Stimulated activated CD4-positive, alpha-beta T cell treated with anti-CD3 and anti-CD28 coated beads, Interleukin-4, amount 100 ng/mL, for 4 hours (primary cell): ENCODE measurements at regions not wholly inside any gene's neighbourhood (a gene's known extent, or its start where the extent isn't known, plus 50 kb on each side); places are given as distances from the start of the nearest gene placed in this dataset.

Experiments
- DNase-seq, 2 experiments: peaks; one replicate each; pipeline ENCODE4 v3.0.0-alpha.2; 2020

DNA sequence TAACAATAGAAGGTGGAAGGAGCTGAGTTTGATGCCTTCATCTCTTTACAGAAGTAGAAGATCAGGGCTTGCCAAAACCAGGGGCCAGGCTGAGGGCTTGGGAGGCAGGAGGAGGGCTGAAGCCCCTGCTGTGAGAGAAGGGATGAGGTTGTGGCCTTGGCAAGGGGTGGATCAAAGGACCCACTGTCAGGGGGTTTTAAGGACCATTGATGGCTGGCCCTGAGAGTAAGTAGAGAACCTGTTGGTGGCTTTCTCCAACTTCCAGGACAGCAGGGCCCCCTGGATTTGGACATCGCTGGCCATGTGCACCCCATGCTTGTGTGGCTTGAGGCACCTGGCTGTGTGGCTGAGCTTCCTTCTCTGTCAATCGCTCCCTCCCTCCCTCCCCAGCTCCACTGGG is 927.7 kb downstream of the TBC1D22A start:
- DNase-seq, result no peak

DNA sequence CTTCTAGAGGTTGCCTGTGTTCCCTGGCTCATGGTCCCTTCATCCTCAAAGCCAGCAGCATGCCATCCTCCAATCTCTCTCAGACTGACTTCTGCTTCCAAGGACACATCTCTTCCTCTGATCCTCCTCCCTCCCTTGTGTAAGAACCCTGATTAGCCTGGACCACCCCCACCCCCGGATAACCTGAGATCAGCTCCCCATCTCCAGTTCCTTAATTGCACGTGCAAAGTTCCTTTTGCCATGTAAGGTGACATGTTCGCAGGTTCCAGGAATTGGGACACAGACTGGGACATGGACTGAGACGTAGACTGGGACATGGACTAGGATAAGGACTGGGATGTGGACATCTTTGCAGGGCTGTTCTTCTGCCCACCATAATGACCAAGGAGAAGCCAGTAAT is 925.3 kb downstream of the TBC1D22A start:
- no peak for DNase-seq

- no peak for DNase-seq
These were observed 924.9 kb downstream of the TBC1D22A start for GRCh38 chr22:47687346-47687655.

- DNase-seq, result no peak
These were observed 924.3 kb downstream of the TBC1D22A start for GRCh38 chr22:47686594-47687345.

- DNase-seq, result no peak
These were observed 919.1 kb downstream of the TBC1D22A start for GRCh38 chr22:47681411-47682165.

DNA sequence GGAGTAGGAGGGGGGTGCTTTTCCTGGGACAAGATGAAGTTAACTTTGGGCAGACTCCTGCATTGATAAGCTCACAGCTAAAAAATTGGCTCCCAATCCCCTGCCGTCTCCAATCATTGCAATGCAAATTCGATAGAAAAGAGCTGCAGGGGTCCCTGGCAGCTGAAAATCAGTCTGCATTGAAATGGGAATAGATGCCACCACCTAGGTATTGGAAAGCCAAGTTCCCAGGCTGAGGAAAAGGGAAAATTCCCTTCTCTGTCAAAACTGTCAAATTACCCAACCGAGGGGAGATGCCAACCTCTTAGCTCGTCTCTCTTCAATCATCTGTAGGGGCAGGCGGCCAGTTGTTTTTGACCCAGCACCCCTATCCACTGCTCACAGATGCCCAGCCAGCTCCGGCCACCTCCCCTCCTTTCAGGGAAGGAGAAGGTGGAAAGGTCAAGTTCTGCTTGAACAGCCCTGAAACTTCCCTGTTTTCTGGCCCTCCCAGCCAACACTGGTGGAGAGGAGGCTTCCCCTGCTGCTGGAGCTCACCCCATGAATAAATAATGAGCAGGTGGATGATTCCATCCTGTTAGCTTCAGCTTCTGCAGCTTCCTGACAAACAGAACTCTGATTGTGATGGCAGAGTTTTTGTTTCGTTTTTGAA is 916.3 kb downstream of the TBC1D22A start:
- DNase-seq, result no peak

DNA sequence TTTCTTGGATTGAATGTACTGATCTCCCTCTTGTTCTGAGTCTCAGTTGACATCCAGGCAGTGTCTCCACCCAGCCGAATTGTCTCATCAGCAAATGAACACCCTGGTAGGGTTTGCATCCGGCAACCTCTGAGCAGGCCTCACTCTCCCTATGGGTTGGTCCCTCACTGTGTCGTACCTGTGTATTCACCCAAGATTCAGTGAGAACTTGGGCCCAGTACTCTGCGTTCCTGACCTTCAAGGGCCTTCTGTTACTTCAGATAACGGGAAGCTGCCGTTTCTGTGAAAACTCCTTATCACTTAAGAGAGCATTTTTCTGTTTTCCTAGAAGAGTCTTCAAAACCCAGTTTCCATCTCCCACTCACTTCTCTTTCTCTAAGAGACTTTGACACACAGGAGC is 915.6 kb downstream of the TBC1D22A start:
- DNase-seq, result no peak

- no peak for DNase-seq
These were observed 914.2 kb downstream of the TBC1D22A start for GRCh38 chr22:47676685-47677084.

GRCh38 chr22:47674600-47674999 is 912.1 kb downstream of the TBC1D22A start:
- no peak for DNase-seq

- DNase-seq, result no peak
These were observed 911.1 kb downstream of the TBC1D22A start for GRCh38 chr22:47673557-47673956.

- DNase-seq, result no peak
These were observed 910.1 kb downstream of the TBC1D22A start for GRCh38 chr22:47672526-47672925.

GRCh38 chr22:47665151-47665550 is 902.7 kb downstream of the TBC1D22A start:
- no peak for DNase-seq

DNA sequence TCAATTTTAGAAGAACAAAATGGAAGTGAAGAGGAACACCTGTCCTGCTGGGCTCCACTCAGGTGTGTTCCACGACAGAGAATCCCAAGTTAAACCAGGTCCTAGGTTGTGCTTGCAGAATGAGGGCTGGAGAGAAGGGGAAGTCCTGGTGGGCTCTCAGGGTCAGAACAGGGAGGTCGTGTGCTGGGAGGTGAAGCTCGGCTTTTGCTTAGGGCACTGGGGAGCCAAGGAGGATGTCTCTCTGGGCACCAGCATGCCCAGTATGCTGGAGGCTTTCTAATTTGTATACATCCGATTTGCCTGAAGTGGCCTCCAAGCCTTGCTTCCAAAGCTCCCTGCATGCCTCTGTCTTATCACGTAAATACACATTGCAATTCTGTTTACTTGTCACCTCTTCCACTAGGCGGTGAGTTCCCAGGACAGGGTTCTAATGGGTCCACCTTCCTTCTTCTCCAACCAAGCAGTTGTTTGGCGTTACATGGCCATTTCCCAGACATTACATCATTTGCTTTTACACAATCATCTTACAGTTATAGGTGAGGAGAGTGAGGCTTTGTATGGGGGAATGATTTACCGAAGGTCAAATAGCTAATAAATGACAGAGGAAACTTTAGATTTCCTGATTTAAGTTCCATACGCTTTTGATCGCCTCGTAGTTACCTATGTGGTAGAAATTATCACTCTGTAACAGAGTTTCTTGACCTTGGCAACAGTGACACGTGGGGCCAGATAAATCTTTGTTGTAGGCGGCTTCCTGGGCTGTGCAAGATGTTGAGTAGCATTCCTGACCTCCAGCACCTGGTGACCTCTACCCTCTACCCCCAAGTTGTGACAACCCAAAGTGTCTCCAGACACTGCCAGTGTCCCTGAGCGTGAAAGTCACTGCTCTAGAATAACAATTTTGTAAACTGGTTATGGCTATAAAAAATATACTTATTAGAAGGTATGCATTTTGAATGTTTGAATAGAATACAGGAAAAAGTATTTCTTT is 901.5 kb downstream of the TBC1D22A start:
- DNase-seq, result no peak

DNA sequence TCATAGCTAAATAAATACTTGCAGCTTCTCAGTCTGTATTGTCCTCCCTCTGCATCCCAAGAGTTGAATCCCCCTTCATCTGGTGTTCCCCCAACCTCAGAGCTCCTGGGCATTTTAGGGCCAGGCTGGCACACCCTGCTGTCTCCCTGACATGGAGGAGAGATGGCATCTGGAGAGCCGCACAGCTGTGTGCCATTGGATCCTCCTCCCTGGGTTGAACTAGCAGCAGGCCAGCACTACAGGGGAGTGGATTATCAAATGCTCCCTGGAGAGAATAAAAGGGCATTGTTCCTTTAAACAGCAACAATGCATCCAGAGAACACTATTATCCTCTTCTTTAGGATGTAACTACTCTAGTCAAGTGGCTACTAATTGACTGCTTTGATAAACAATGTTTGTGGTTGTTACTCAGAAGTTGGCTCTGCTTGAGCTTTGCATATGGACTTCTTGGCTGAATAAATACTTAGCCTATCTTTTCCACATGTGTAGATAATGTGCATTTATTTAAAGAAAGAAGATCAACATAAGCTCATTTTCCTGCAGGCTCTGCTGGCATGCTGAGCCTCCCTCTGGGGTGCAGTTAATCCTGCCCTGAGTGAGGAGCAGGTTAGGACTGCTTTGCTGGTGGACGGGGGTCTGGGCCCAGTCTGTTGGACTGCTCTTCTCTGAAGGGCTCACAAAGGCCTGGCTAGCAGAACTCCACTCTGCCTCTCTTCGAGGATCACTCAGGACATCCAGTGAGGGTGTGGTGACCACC is 897.2 kb downstream of the TBC1D22A start:
- no peak for DNase-seq

DNA sequence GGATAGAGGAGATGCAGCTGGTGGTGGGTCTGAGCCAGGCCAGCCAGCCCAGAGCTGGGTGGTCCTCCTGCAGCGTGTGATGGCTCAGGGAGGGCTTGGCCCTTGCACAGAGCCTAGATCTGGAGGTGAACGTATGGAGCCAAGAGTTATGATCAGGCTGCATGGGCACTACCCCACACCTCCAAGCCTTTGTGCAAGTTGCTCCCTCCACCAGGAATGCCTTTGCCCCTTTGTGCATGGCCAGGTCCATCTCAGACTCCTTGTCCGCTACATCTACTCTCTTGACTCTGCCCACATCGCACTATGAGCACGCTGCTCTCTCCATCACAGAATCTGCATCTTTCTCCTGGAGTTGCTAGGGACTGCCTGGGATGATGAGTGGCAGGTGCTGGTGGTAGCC is 895.7 kb downstream of the TBC1D22A start:
- no peak for DNase-seq

GRCh38 chr22:47657224-47657623 is 894.8 kb downstream of the TBC1D22A start:
- DNase-seq, result no peak

DNA sequence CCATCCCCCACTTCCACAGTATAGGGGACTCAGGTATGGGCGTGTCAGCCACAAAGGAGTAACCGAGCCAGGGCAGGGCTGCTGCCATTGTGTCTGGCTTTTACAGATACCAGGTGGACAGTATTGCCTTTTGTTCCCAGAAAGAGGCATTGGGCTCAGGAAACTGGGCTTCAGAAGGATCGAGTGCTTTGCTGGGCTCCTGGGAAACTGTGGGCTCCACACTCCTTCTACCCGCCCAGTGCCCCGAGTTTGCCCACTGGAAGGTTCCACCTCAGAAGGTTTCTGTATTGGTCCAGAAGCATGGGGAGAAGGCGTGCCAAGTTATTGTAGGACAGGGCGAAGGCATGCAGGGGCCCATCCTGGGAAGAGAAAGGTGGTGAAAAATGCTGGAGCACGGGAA is 894.4 kb downstream of the TBC1D22A start:
- no peak for DNase-seq

GRCh38 chr22:47655930-47656329 is 893.5 kb downstream of the TBC1D22A start:
- no peak for DNase-seq

GRCh38 chr22:47654922-47655491 is 892.6 kb downstream of the TBC1D22A start:
- DNase-seq, result no peak

DNA sequence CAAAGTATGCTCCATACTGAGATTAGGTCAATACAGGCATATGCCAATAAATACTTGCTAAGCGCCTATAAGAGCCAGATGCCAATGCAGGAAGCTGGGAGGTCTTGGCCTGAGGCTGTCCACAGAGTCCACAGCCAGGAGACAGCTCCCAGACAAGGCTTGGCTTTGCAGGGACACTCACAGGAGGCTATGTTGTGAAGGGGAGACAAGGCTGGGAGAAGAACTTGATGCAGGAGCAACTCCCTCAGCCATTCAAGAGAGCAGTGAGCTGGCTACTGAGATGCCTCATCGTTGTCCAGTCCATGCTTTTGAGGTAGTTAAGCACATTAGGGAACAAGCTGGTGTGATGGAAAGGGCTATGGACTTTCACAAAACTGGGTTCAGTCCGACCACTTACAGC is 891.5 kb downstream of the TBC1D22A start:
- DNase-seq, result no peak

DNA sequence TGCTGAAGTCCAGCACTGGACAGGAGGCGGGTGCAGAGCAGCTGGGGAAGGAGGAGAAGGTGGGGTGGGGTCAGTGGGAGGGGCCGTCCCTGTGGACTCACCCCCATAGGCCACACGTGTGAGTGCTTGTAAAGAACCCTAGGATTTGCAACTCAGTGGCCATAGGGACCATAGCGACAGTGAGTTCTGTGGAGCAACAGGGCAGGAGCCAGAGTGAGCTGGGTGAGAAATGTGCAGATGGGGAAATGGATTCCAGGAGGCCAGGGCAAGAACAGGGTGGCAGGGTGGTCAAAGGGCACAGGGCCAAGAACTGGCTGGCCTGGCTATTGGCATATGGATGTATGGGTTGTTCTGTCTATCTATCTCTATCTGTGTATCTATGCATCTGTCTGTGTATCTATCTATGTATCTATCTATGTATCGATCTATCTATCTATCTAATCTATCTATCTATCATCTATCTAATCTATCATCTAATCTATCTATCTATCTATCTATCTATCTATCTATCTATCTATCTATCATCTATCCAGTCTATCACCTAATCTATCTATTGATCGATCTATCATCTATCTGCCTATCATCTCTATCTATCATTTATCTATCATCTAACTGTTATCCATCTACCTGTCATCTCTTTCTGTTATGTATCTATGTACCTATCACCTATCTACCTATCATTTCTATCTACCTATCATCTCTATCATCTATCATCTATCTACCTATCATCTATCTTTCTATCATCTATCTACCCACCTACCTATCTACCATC is 889.0 kb downstream of the TBC1D22A start:
- DNase-seq, result no peak
